KOPT-K1 (cell line): ENCODE measurements at regions not wholly inside any gene's neighbourhood (a gene's known extent, or its start where the extent isn't known, plus 50 kb on each side); places are given as distances from the start of the nearest gene placed in this dataset.

Source experiments
- H3K27ac ChIP-seq: fragments of 200-600 bp; sonication (generic); 2 replicates; pipeline ENCODE4 v1.5.1; 2016; ENCODE audit warnings: antibody characterized with exemption, mild to moderate bottlenecking, low read depth, low read length; ENCODE audit not compliant: poor library complexity, severe bottlenecking
- H3K36me3 ChIP-seq: fragments of 200-600 bp; sonication (generic); 2 replicates; pipeline ENCODE4 v1.5.1; 2017; ENCODE audit warnings: antibody characterized with exemption, mild to moderate bottlenecking, low read length, moderate library complexity; ENCODE audit not compliant: insufficient read depth
- H3K9me3 ChIP-seq: fragments of 200-600 bp; sonication (generic); 2 replicates; pipeline ENCODE4 v1.5.1; 2017; ENCODE audit warnings: antibody characterized with exemption, low read length, mild to moderate bottlenecking; ENCODE audit not compliant: insufficient read depth, poor library complexity, severe bottlenecking

GRCh38 chr13:50714891-50715290, 128.6 kb downstream of the DLEU7 start:
- H3K36me3 ChIP-seq: no peaks in the 10 kb centered on the region
- no peak overlapping the region for H3K27ac ChIP-seq
- H3K9me3 ChIP-seq: no peaks in the 10 kb centered on the region

GRCh38 chr13:50715402-50716146, 127.9 kb downstream of the DLEU7 start:
- H3K36me3 ChIP-seq: no peaks in the 10 kb centered on the region
- H3K27ac ChIP-seq: no peak overlapping the region
- H3K9me3 ChIP-seq: no peaks in the 10 kb centered on the region

- Histone ChIP-seq H3K36me3 (no peaks in the 10 kb centered on the region), H3K9me3 (no peaks in the 10 kb centered on the region), H3K27ac (no peak overlapping the region)
Measured at GRCh38 chr13:50720861-50721671, 122.4 kb downstream of the DLEU7 start.

GRCh38 chr13:50721672-50721992, 121.9 kb downstream of the DLEU7 start:
- no peak overlapping the region for H3K27ac ChIP-seq

GRCh38 chr13:50722440-50723125, 120.9 kb downstream of the DLEU7 start:
- H3K9me3 ChIP-seq: no peaks in the 10 kb centered on the region

More at GRCh38 chr13:50721672-50721992, 121.9 kb downstream of the DLEU7 start:
- H3K36me3 ChIP-seq: no peaks in the 10 kb centered on the region
- H3K9me3 ChIP-seq: no peaks in the 10 kb centered on the region

GRCh38 chr13:50724438-50724837, 119.1 kb downstream of the DLEU7 start:
- Histone ChIP-seq H3K9me3 (peaks cover 4% of the 10 kb centered on the region), H3K27ac (no peak overlapping the region)

More at GRCh38 chr13:50722440-50723125, 120.9 kb downstream of the DLEU7 start:
- Histone ChIP-seq H3K36me3 (no peaks in the 10 kb centered on the region), H3K27ac (no peak overlapping the region)

GRCh38 chr13:50724913-50725312, 118.6 kb downstream of the DLEU7 start:
- H3K9me3 ChIP-seq: peaks cover 5% of the 10 kb centered on the region
- no peaks in the 10 kb centered on the region for H3K36me3 ChIP-seq
- H3K27ac ChIP-seq: no peak overlapping the region

More at GRCh38 chr13:50724438-50724837, 119.1 kb downstream of the DLEU7 start:
- no peaks in the 10 kb centered on the region for H3K36me3 ChIP-seq

GRCh38 chr13:50726164-50726563, 117.3 kb downstream of the DLEU7 start:
- Histone ChIP-seq H3K9me3 (peaks cover 13% of the 10 kb centered on the region), H3K27ac (no peak overlapping the region), H3K36me3 (no peaks in the 10 kb centered on the region)

- Histone ChIP-seq H3K36me3 (no peaks in the 10 kb centered on the region), H3K9me3 (peaks cover 13% of the 10 kb centered on the region), H3K27ac (no peak overlapping the region)
Measured at GRCh38 chr13:50729177-50729576, 114.3 kb downstream of the DLEU7 start.

GRCh38 chr13:50730496-50731351, 112.8 kb downstream of the DLEU7 start:
- H3K27ac ChIP-seq: no peak overlapping the region
- no peaks in the 10 kb centered on the region for H3K36me3 ChIP-seq
- H3K9me3 ChIP-seq: peaks cover 13% of the 10 kb centered on the region

GRCh38 chr13:50731400-50731799, 112.1 kb downstream of the DLEU7 start:
- Histone ChIP-seq H3K36me3 (no peaks in the 10 kb centered on the region), H3K9me3 (peaks cover 13% of the 10 kb centered on the region), H3K27ac (no peak overlapping the region)

- Histone ChIP-seq H3K36me3 (no peaks in the 10 kb centered on the region), H3K27ac (no peak overlapping the region), H3K9me3 (peaks cover 13% of the 10 kb centered on the region)
Measured at GRCh38 chr13:50732712-50733111, 110.8 kb downstream of the DLEU7 start.

GRCh38 chr13:50733392-50733791, 110.1 kb downstream of the DLEU7 start:
- no peak overlapping the region for H3K27ac ChIP-seq
- peaks cover 13% of the 10 kb centered on the region for H3K9me3 ChIP-seq
- no peaks in the 10 kb centered on the region for H3K36me3 ChIP-seq

- Histone ChIP-seq H3K9me3 (peaks cover 9% of the 10 kb centered on the region), H3K36me3 (no peaks in the 10 kb centered on the region), H3K27ac (no peak overlapping the region)
Measured at GRCh38 chr13:50735071-50735470, 108.4 kb downstream of the DLEU7 start.
